Skin epidermis (tissue), 12 donors: ENCODE measurements at regions not wholly inside any gene's neighbourhood (a gene's known extent, or its start where the extent isn't known, plus 50 kb on each side); places are given as distances from the start of the nearest gene placed in this dataset.

Source experiments
- H3K27ac ChIP-seq, 21 experiments: fragments of 200-600 bp; sonication (generic) in 11 of 21; one replicate each; pipeline ENCODE4 v1.5.0; 2020; ENCODE audit warnings: mild to moderate bottlenecking in 3 of 21, inconsistent platforms in 2 of 21, moderate library complexity in 2 of 21
- H3K4me3 ChIP-seq, 7 experiments: fragments of 200-600 bp; sonication (generic) in 2 of 7; one replicate each; pipeline ENCODE4 v1.5.0; 2020; ENCODE audit warnings: inconsistent platforms in 2 of 7, mild to moderate bottlenecking in 2 of 7, moderate library complexity in 1 of 7

DNA sequence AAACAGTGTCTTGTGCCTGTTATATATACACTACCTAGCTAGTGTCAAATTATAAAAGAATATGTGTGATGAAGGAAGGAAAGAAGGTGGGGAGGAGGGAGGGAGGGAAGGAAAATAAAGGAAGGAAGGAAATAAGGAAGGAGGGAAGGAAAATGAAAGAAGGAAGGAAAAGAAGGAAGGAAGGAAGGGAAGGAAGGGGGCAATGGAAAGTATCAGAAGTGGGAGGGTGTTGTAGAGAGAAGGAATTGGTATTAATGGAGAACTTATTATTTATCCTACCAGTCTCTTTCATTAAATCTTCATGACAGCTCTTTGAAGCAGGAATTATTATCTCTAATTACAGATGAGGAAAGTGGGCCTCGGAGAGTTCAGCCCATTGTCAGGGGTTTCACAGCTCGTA lies 202.4 kb downstream of the SAMD5 start:
- Histone ChIP-seq H3K4me3 (no peak overlapping the region), H3K27ac (no peak overlapping the region)

DNA sequence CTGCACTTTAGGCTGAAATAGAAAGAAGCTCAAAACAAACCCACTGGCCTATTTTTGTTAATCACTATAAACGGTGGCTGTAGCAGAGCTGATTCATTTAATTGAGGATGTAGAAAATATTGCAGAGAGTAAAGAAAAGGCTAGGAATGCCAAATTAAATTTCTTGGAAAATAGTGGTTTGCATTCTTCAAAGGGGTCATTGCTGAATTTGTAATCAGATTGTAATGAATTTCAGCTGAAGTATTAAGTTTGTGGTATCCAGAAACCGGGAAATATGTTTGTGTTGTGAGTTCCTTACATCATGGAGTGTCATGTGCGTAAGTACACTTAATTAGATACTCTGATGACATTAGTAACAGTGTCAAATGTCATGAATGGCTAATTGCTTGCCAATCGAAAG lies 203.0 kb downstream of the SAMD5 start:
- no peak overlapping the region for H3K27ac ChIP-seq

DNA sequence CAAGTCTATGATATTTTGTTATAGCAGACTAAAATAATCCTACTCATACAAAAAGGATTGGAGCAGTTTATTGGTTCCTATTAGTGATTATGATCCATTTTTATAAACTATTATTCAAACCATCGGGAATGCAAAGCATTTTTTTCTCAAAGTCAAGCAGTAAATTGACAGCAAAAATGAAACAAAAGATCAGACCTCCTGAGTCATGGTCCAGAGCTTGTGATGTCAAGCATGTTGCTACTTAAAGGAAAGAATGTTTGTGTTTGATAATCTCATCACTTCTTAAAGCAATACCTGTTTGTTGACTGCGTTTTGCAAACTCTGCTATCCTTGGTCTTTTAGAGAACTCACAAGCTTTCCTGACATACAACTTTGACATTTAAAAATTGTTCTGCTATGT lies 204.4 kb downstream of the SAMD5 start:
- H3K27ac ChIP-seq: no peak overlapping the region
- no peak overlapping the region for H3K4me3 ChIP-seq

More for the DNA sequence above, 203.0 kb downstream of the SAMD5 start:
- H3K4me3 ChIP-seq: no peak overlapping the region

DNA sequence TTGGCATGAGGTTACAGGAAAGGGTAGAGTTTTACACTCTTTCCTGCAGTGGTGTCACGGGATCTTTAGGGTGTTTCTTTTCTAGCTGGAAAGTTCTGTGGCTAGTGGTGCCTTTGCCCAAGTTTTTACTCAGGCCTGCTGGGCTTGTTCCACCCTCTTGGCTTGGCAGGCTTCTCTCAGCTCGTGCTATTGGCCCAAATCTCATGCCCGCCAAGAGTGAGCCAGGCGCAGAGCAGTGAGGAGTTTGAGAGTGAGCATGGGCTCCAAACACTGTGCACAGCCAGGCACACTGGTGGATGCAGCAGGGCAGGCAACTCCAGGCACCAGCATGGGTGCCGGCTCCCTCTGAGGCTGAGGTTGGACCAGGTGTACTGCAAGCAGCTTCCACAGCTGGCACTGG lies 206.5 kb downstream of the SAMD5 start:
- no peak overlapping the region for H3K27ac ChIP-seq
- no peak overlapping the region for H3K4me3 ChIP-seq

DNA sequence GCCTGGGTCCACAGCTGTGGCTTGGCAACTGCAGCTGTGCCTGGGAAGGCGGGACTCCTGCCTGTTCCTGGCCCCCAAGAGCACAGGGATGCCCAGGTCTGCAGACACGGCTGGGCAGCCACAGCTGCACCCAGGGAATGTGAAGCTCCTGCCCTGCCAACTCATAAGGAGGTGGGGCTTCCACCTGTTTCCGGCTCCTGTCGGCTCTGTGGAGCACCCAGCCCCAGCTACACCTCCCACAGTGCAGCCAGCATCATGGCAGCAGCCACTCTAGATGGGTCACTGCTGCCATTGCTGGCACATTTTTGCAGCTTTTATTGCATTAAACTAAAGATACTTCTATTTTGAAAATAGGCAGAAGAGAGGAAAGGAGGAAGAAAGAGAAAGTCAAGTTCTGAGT lies 207.9 kb downstream of the SAMD5 start:
- Histone ChIP-seq H3K4me3 (no peak overlapping the region), H3K27ac (no peak overlapping the region)

DNA sequence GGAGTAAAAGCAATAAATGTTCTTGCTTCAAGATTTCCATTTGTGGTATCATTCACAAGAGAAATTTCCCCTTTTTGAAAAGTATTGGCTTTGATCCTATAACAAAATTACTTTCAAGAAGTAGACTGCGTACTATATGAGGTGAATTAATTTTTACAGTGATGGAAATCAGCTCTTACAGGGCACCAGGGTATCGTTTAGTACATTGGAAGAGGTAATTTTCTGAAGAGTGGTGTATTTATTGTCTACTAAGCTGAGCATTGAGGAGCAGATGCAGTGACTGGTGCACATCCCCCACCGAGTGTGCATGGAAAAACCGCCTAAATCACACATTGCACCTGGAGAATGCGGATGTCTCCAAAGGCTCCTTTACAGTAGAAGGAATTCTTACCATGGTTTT lies 209.5 kb downstream of the SAMD5 start:
- H3K27ac ChIP-seq: no peak overlapping the region
- no peak overlapping the region for H3K4me3 ChIP-seq

DNA sequence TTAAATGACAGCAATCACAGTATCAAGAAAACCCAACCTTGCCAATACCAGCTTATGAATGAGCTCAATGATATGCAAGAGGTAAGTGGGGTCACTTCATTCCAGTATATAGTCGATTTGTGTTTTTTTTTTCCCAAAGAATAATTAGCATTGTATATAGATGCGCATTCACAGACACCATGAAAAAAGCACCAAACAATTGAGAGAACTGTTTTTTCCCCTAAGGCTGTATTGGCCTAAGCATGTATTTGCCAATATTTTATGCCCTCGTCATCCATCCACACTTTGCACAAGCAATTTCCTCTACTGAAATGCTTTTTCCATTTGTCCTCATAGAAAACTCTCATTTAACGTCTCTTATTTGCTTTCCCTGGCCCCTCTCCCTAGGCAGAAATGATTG lies 213.7 kb downstream of the SAMD5 start:
- Histone ChIP-seq H3K4me3 (no peak overlapping the region), H3K27ac (no peak overlapping the region)

DNA sequence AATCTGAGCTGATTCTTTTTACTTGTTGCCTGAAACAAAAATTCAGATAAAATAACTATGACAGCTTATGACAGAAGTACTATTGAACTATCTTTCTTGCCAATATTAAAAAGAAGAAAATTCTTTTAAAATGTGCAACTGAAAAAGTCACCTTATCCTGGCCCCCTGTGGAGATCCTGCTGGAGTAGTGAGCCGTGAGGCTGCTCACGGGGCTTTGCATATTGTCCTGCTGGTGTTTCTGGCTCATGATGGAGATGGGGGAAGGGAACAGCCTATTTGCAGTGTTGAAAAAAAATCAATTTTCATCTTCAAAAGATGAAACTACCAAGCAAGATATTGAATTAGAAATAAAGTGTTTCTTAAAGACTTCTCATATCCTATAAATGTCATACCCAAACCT lies 216.0 kb downstream of the SAMD5 start:
- no peak overlapping the region for H3K27ac ChIP-seq
- H3K4me3 ChIP-seq: no peak overlapping the region

DNA sequence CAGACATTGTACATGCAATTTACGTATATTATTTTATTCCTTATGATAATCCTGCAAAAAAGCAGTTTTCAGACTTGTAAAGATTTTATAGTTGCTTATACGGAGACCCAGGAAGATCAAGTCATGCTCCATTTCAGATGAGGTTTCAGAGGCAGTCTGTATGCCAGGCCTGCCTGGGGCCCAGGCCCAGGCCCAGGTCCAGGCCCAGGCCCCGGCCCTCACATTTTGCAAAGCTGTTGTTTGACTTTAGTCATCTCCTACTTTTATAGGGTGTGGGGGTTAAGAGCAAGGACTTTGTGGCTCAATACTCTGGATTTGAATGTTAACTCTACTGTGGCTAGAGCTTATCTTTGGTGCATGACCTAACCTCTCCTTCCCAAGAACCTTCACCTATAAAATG lies 217.9 kb downstream of the SAMD5 start:
- H3K4me3 ChIP-seq: no peak overlapping the region
- no peak overlapping the region for H3K27ac ChIP-seq

DNA sequence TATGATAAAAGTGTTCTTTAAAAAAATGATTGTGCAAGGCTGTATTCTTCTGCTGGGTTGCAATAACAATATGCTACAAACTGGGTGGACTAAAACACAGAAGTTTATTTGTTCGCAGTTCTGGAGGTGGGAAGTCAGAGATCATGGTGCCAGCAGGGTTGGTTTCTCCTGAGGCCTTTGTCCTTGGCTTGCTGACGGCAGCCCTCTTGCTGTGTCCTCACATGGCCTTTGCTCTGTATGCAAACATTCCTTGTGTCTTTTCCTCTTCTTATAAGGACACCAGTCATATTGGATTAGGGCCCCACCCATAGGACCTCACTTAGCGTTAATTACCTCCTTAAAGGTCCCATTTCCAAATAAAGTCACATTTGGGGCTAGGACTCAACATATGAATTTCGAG lies 220.4 kb downstream of the SAMD5 start:
- Histone ChIP-seq H3K27ac (no peak overlapping the region), H3K4me3 (no peak overlapping the region)

DNA sequence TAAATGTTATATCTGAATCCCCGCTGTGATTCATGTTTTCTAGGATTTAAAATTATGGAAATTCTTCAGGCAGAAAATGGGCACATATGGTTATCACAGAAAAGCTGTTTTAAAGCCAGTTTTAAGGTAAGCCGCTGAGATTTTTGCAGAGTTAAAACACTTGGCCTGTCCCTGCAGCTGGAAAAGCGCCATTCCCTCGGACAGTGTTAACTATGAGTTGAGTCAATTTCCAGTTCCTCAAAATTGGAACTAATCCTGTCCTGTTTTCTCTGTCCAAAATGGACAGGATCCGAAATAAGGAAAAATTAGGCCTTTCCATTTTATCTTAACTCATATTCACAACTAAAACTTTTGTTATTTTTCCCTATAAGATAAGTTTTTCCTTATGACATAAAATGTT lies 225.2 kb downstream of the SAMD5 start:
- Histone ChIP-seq H3K4me3 (no peak overlapping the region), H3K27ac (no peak overlapping the region)

DNA sequence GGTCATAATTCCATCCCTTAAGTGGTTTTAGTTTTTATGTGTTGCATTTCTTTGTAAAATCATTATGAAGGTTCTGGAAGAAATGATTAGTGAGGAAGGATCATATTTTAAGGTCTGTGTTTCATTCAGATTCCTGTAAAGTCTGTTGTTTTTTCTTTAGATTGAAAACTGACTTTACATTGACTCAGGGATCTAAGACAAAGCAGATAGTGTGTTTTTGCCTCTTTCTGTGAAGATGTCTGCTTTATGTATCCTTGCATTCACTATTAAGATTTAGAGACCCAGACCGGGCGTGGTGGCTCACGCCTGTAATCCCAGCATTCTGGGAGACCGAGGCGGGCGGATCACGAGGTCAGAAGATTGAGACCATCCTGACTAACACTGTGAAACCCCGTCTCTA lies 225.7 kb downstream of the SAMD5 start:
- no peak overlapping the region for H3K4me3 ChIP-seq
- no peak overlapping the region for H3K27ac ChIP-seq

DNA sequence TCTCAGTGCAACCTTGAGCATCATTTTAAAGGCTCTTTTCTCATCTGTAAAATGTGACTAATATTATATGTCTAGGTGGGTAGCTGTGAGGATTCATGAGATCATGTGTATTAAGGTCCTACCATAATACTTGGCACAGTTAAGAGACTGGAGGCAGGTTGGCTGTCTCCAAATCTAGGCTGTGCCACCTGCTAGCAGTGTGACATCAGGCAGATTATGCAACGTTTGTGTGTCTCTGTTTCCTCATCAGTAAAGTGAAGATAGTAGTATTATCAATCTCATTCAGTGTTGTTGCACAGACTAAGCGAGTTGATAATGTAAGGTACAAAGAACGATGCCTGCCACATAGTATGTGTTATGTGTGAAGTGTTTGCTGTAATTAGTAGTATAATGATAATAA lies 227.4 kb downstream of the SAMD5 start:
- no peak overlapping the region for H3K27ac ChIP-seq
- H3K4me3 ChIP-seq: no peak overlapping the region

DNA sequence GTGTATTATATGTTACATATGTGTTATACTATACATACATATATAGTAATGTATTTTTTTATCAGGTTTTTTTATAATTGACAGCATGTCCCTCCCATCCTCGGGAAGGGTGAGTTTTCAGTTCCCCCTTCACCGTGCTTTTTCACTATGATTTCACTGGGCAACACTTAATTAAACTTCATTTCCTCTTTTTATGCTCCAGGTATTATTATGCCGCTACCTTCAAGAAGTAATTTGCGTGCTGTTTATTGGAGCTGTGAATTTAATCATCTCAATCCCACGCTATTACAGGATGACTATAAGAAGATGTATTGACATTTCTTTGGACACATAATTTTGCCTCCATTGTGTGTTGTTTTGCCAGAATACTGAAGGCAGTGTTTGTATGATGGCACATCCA lies 228.6 kb downstream of the SAMD5 start:
- Histone ChIP-seq H3K27ac (no peak overlapping the region), H3K4me3 (no peak overlapping the region)

DNA sequence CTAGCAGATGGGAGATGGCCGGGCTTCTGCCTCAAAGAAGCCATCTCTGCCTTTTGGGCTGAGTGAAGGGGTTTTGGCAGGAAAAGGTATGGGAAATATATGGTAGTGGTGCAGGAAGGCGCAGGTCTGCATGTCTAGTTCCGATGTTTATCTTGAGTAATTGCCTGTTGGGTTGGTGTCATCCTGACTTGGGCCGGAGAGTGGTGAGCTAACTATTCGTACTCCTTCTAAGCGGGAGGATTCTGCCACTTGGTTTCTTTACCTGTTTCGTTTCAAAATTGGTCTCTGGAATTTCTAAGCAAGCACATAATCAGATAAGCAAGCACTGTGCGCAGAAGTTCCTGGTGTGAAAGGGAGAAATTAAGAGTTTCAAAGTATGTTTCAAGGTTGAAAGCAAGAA lies 229.6 kb downstream of the SAMD5 start:
- no peak overlapping the region for H3K4me3 ChIP-seq
- H3K27ac ChIP-seq: peak overlapping the region in 1 of 21 experiments; percentile 71

DNA sequence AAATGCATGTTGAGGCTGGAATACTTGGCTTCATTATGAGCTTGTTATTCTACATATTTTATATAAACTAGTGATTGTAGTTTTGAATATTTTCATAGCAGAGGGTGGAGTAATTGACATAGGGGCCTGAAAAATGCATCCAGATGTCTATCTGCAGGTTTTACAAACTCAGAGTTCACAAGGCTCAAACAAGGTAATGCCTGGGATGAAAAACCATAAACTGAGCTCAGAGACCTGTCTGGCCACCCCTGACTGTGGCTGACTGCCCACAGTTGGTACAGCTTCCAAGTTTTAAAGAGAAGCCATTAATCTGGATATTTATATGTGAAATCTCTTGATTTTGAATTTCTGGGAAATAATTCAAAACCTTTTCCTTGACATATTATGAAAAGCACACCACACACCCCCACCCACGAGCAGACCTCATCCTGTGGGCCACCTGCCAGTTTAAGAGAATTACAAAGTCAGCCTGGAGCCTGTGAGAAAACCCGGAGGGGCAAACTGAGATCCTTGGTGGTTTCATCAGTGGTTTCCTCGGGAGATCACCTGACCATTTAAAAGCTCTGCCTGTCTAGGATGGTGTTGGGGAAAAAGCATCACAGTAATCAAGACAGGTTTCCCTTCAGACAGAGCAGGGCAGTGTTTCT lies 230.1 kb downstream of the SAMD5 start:
- H3K27ac ChIP-seq: peak overlapping the region in 1 of 21 experiments; percentile 71
- H3K4me3 ChIP-seq: no peak overlapping the region

DNA sequence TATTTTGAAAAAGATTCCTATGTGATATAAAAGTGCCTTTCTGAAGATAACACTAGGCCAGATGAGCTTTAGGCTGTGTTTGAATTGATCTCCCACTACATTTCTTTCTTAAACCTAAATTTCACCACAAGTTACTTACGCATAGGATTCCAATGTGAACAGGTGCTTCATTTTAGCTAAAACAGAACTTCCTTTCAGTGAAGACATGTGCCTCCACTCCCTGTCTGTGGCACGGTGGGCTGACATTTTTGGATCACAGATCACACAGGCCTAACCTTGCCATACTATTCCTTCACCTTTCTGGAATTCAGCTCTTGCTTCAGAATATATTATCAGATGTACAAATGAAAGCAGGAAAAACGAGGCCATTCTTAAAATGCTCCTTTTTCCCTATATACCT lies 231.8 kb downstream of the SAMD5 start:
- H3K4me3 ChIP-seq: no peak overlapping the region
- peak overlapping the region in 1 of 21 experiments; percentile 72 for H3K27ac ChIP-seq

DNA sequence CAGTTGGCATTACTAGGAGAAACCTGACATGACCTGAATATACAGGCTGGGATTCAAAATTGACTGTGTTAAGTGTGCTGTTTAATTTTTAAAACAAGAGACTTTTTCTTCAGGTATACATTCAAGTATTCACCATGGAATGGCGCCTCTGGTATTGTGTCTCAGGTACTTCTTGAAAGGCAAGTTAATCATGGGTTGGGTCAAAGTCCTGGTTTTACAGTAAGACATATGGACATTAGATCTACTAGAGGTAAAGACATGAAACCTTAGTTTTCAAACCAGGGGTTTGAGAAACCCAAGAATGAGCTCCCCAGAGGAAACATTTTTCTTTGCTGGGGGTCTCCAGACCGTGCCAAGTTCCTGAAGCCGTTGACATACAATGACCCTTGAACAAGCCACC lies 232.4 kb downstream of the SAMD5 start:
- Histone ChIP-seq H3K4me3 (no peak overlapping the region), H3K27ac (peak overlapping the region in 3 of 21 experiments; percentile 32 to 73 (median 47))

DNA sequence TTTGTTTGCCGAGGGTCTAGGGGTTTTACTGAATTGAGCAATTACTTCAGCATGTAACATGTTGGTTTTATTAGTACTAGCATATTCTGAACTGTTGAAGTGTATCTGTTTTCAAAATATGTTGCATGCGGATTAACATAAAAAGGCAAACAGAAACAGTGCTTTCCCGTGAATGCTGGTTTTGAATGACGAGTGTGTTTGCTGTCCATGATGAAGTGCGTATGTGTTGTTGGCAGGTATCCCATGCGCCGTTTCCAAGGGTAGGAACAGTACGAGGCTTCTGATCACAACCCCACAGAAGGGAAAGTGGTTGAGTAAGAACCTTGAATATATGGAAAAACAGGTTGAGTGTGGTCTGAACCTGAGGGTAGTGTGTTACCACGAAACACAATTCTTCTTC lies 232.9 kb downstream of the SAMD5 start:
- Histone ChIP-seq H3K4me3 (no peak overlapping the region), H3K27ac (peak overlapping the region in 3 of 21 experiments; percentile 32 to 73 (median 47))

DNA sequence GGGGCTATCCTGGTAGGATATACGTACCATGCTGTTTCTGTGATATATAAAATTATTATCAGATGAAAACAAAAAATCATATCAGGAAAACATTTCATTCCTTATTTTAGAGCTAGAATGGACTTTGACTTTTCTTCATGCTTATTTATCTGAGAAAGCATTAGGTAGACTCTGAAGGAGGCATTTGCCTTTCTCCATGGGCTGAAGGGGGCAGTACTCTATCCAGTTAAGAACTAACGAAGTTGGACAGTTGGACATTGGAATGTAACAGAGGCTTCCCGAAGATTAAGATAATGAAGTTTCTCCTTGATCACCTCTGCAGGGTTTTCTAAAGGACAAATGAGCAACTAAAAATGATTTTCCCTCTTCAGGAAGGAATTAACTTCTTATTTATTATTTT lies 233.9 kb downstream of the SAMD5 start:
- H3K27ac ChIP-seq: no peak overlapping the region

DNA sequence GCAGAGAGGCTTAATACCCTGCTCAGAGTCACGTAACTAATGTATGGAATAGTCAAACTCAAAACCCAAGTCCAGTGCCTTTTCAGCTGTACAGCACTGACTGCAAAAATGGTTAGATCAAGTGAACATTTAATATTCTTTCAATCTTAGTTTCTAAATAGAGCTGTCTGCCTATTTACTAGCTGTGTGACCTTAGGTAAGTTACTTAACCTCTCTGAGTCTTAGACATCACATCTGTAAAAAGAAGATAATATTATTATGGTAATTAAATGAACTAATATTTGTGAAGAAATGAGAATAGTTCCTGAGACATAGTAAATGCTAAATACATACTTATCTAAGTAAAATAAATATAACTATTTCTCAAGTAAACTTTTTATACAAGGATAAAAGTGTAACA lies 235.5 kb downstream of the SAMD5 start:
- Histone ChIP-seq H3K27ac (no peak overlapping the region), H3K4me3 (no peak overlapping the region)

More for the DNA sequence above, 233.9 kb downstream of the SAMD5 start:
- no peak overlapping the region for H3K4me3 ChIP-seq

DNA sequence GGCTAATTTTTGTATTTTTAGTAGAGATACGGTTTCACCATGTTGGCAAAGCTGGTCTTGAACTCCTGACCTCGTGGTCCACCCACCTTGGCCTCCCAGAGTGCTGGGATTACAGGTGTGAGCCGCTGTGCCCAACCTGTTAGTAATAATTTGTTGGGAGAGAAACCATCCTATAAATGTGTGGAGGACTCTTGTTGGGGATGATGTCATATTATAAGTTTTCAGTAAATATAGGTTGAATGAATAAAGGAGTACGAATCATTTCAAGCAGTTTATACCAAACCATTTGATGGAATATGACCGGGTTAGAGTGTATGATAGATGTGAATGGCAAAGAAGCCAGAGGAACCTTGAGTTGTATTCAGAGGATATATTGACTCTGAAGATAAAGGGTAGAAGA lies 240.8 kb downstream of the SAMD5 start:
- no peak overlapping the region for H3K27ac ChIP-seq
- no peak overlapping the region for H3K4me3 ChIP-seq
